Stimulated activated CD4-positive, alpha-beta T cell treated with anti-CD3 and anti-CD28 coated beads, Interleukin-2, amount 100 ng/mL, for 48 hours (primary cell): ENCODE measurements at regions not wholly inside any gene's neighbourhood (a gene's known extent, or its start where the extent isn't known, plus 50 kb on each side); places are given as distances from the start of the nearest gene placed in this dataset.
"Not testable (repeated sequence)": the region's sequence is repeated elsewhere in the genome, so short reads cannot be mapped to it uniquely, and the experiment has no call there.

ENCODE experiments used
- DNase-seq, 2 donors: peaks; one replicate each; pipeline ENCODE4 v3.0.0-alpha.2; 2020

GRCh38 chr3:169029674-169030285, 633.7 kb downstream of the MECOM start:
- no peak for DNase-seq

- no peak for DNase-seq
Observed at GRCh38 chr3:169028716-169029115, 634.8 kb downstream of the MECOM start.

GRCh38 chr3:169026543-169027182, 636.8 kb downstream of the MECOM start:
- no peak for DNase-seq

- no peak for DNase-seq
Observed at GRCh38 chr3:169022457-169022856, 641.1 kb downstream of the MECOM start.

GRCh38 chr3:169020371-169020770, 643.1 kb downstream of the MECOM start:
- DNase-seq, result no peak

- no peak for DNase-seq
Observed at GRCh38 chr3:169009453-169009852, 654.1 kb downstream of the MECOM start.

GRCh38 chr3:169008776-169009358, 654.6 kb downstream of the MECOM start:
- no peak for DNase-seq

GRCh38 chr3:169007145-169007544, 656.4 kb downstream of the MECOM start:
- DNase-seq, result no peak

GRCh38 chr3:169006398-169006797, 657.1 kb downstream of the MECOM start:
- not testable (repeated sequence) for DNase-seq

- no peak for DNase-seq
Observed at GRCh38 chr3:169002689-169003088, 660.8 kb downstream of the MECOM start.

- DNase-seq, result no peak
Observed at GRCh38 chr3:168998792-168999191, 664.7 kb downstream of the MECOM start.

GRCh38 chr3:168997488-168997887, 666.0 kb downstream of the MECOM start:
- no peak for DNase-seq

GRCh38 chr3:168996622-168997021, 666.9 kb downstream of the MECOM start:
- DNase-seq, result no peak

GRCh38 chr3:168995129-168995528, 668.4 kb downstream of the MECOM start:
- no peak for DNase-seq

GRCh38 chr3:168991803-168992202, 671.7 kb downstream of the MECOM start:
- DNase-seq, result no peak

- no peak for DNase-seq
Observed at GRCh38 chr3:168990621-168991020, 672.9 kb downstream of the MECOM start.

GRCh38 chr3:168990134-168990533, 673.4 kb downstream of the MECOM start:
- no peak for DNase-seq

- DNase-seq, result no peak
Observed at GRCh38 chr3:168989396-168989795, 674.1 kb downstream of the MECOM start.

- DNase-seq, result no peak
Observed at GRCh38 chr3:168988853-168989252, 674.7 kb downstream of the MECOM start.

- DNase-seq, result no peak
Observed at GRCh38 chr3:168984872-168985271, 678.6 kb downstream of the MECOM start.

GRCh38 chr3:168983046-168983445, 680.5 kb downstream of the MECOM start:
- DNase-seq, result no peak

GRCh38 chr3:168981396-168981795, 682.1 kb downstream of the MECOM start:
- DNase-seq, result no peak

GRCh38 chr3:168977716-168978374, 685.7 kb downstream of the MECOM start:
- no peak for DNase-seq

- DNase-seq, result no peak
Observed at GRCh38 chr3:168976969-168977368, 686.5 kb downstream of the MECOM start.
